ENCODE measurements at regions not wholly inside any gene's neighbourhood (a gene's known extent, or its start where the extent isn't known, plus 50 kb on each side); places are given as distances from the start of the nearest gene placed in this dataset.
"Not testable (repeated sequence)": the region's sequence is repeated elsewhere in the genome, so short reads cannot be mapped to it uniquely, and the experiment has no call there.

GRCh38 chr20:11502671-11503070 is 415.0 kb upstream of the BTBD3 start:
- H3K4me1 ChIP-seq, result no peaks in the 10 kb centered on the region
- DNase-seq, result no peak
- H3K27ac ChIP-seq (replicated peaks), result no peak overlapping the region
- TF ChIP-seq CTCF (IDR thresholded peaks at IDR 0.05; ENCODE audit: borderline replicate concordance), result no peak
- no peaks in the 10 kb centered on the region for H3K36me3 ChIP-seq
- no peak overlapping the region for H3K4me3 ChIP-seq
- intact Hi-C loops (cut with micrococcal nuclease), result no loop called here
- no peaks in the 10 kb centered on the region for H3K27me3 ChIP-seq (ENCODE audit: low read depth)
- H3K9me3 ChIP-seq (replicated peaks), result no peaks in the 10 kb centered on the region

- no peaks in the 10 kb centered on the region for H3K27me3 ChIP-seq (ENCODE audit: low read depth)
- DNase-seq, result no peak
- peaks cover 19% of the 10 kb centered on the region for H3K9me3 ChIP-seq (replicated peaks)
- H3K36me3 ChIP-seq, result no peaks in the 10 kb centered on the region
- H3K4me1 ChIP-seq, result no peaks in the 10 kb centered on the region
- TF ChIP-seq CTCF (IDR thresholded peaks at IDR 0.05; ENCODE audit: borderline replicate concordance), result no peak
- intact Hi-C loops (cut with micrococcal nuclease), result no loop called here
- no peak overlapping the region for H3K27ac ChIP-seq (replicated peaks)
- no peak overlapping the region for H3K4me3 ChIP-seq
Observed at GRCh38 chr20:11509776-11510175, 407.9 kb upstream of the BTBD3 start.

- intact Hi-C loops (cut with micrococcal nuclease), result no loop called here
- no peak for TF ChIP-seq CTCF (IDR thresholded peaks at IDR 0.05; ENCODE audit: borderline replicate concordance)
- Histone ChIP-seq H3K27ac (replicated peaks) (no peak overlapping the region), H3K27me3 (ENCODE audit: low read depth) (no peaks in the 10 kb centered on the region), H3K4me1 (no peaks in the 10 kb centered on the region), H3K36me3 (no peaks in the 10 kb centered on the region), H3K4me3 (no peak overlapping the region), H3K9me3 (replicated peaks) (peaks cover 19% of the 10 kb centered on the region)
- no peak for DNase-seq
Observed at GRCh38 chr20:11511821-11512220, 405.9 kb upstream of the BTBD3 start.

GRCh38 chr20:11513241-11513745 is 404.4 kb upstream of the BTBD3 start:
- H3K9me3 ChIP-seq (replicated peaks), result peaks cover 19% of the 10 kb centered on the region
- H3K27me3 ChIP-seq (ENCODE audit: low read depth); intact Hi-C loops (cut with micrococcal nuclease); H3K4me1 ChIP-seq; H3K27ac ChIP-seq (replicated peaks); H3K36me3 ChIP-seq; H3K4me3 ChIP-seq; DNase-seq: not testable (repeated sequence)

- H3K36me3 ChIP-seq, result no peaks in the 10 kb centered on the region
- H3K9me3 ChIP-seq (replicated peaks), result no peaks in the 10 kb centered on the region
- no peaks in the 10 kb centered on the region for H3K4me1 ChIP-seq
- H3K27me3 ChIP-seq (ENCODE audit: low read depth), result no peaks in the 10 kb centered on the region
- no peak for TF ChIP-seq CTCF (IDR thresholded peaks at IDR 0.05; ENCODE audit: borderline replicate concordance)
- intact Hi-C loops (cut with micrococcal nuclease), result no loop called here
- no peak for DNase-seq
- no peak overlapping the region for H3K4me3 ChIP-seq
- H3K27ac ChIP-seq (replicated peaks), result no peak overlapping the region
Observed at GRCh38 chr20:11516448-11516847, 401.2 kb upstream of the BTBD3 start.

GRCh38 chr20:11520596-11520995 is 397.1 kb upstream of the BTBD3 start:
- intact Hi-C loops (cut with micrococcal nuclease), result no loop called here
- Histone ChIP-seq H3K4me3 (no peak overlapping the region), H3K27me3 (ENCODE audit: low read depth) (no peaks in the 10 kb centered on the region), H3K4me1 (no peaks in the 10 kb centered on the region), H3K36me3 (no peaks in the 10 kb centered on the region), H3K27ac (replicated peaks) (no peak overlapping the region), H3K9me3 (replicated peaks) (peaks cover 27% of the 10 kb centered on the region)
- no peak for TF ChIP-seq CTCF (IDR thresholded peaks at IDR 0.05; ENCODE audit: borderline replicate concordance)
- no peak for DNase-seq
